ENCODE measurements at regions not wholly inside any gene's neighbourhood (a gene's known extent, or its start where the extent isn't known, plus 50 kb on each side); places are given as distances from the start of the nearest gene placed in this dataset.

DNA sequence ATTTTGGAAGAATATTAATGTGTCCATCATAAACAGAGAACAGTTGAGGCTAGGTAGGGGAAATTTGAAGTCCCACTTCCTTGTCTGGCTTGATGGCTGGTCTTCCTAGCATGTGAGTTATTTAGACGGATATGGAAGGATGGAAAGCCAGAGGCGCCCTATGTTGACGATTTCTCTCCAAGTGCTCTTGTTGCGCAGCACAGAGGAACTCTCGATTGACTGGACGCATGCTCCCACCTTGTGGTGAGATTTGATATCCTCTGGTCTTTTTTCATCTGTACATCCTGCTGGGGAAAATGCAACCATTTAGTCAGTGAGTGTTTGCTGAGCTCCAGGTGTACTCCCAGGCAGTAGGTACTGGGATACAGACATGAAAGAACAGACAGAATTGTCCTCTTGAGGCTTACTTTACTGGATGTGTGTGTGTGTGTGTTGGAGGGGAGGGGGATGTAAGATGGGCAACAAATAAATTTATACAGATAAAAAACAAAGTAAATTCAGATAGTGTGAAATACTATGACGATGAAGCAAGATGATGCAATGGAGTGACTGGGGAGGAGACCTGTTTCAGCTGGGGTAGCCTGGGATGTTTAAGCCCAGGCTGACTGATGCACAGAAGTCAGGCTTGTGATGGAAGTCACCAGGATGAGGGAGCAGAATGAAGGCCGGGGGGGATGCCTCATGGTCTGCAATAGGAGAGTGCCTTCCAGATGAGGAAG lies 137.2 kb downstream of the TRIM43 start:
- no peaks in the 10 kb centered on the region for H3F3A ChIP-seq (ENCODE audit: insufficient read depth, low read depth)
- no peak overlapping the region for H2AFZ ChIP-seq

DNA sequence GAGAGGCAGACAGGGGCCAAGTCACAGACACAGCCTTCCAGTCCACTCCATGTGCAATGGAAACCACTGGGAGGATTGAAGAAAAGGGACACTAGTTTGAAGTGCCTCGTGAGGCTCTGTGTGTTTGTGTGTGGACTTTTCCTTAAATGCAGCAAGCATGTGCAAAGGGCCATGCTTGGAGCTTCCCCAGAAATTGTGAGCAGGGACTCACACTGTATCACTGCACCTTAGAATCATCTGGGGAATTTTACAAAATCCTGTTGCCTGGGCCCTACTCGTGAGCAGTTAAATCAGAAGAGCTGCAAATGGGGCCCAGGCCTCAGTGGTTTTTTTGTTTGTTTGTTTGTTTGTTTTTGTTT lies 137.8 kb downstream of the TRIM43 start:
- no peaks in the 10 kb centered on the region for H3F3A ChIP-seq (ENCODE audit: insufficient read depth, low read depth)
- CTCF ChIA-PET: interaction anchor here (1.2 kb wide), 1 partner anchor 341 kb away, joined by 3 read pairs; no protein-coding TSS in a partner anchor
- no peak for TF ChIP-seq EZH2 (IDR thresholded peaks at IDR 0.05; ENCODE audit: low read depth)
- TF ChIP-seq, protein P1, sequence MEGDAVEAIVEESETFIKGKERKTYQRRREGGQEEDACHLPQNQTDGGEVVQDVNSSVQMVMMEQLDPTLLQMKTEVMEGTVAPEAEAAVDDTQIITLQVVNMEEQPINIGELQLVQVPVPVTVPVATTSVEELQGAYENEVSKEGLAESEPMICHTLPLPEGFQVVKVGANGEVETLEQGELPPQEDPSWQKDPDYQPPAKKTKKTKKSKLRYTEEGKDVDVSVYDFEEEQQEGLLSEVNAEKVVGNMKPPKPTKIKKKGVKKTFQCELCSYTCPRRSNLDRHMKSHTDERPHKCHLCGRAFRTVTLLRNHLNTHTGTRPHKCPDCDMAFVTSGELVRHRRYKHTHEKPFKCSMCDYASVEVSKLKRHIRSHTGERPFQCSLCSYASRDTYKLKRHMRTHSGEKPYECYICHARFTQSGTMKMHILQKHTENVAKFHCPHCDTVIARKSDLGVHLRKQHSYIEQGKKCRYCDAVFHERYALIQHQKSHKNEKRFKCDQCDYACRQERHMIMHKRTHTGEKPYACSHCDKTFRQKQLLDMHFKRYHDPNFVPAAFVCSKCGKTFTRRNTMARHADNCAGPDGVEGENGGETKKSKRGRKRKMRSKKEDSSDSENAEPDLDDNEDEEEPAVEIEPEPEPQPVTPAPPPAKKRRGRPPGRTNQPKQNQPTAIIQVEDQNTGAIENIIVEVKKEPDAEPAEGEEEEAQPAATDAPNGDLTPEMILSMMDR (conservative IDR thresholded peaks at IDR 0.05): no peak
- no peak overlapping the region for H3K27ac ChIP-seq
- no peaks in the 10 kb centered on the region for H3K9me3 ChIP-seq (ENCODE audit: insufficient read depth, low read depth)
- no peaks in the 10 kb centered on the region for H3K4me1 ChIP-seq (replicated peaks; ENCODE audit: insufficient read depth)
- no peak for DNase-seq
- no peak overlapping the region for H3K4me2 ChIP-seq
- no peaks in the 10 kb centered on the region for H3K9me2 ChIP-seq (ENCODE audit: insufficient read depth)
- no peaks in the 10 kb centered on the region for H3K36me3 ChIP-seq (ENCODE audit: low read depth)
- H4K20me1 ChIP-seq (ENCODE audit: insufficient read depth): no peaks in the 10 kb centered on the region
- no peak overlapping the region for H2AFZ ChIP-seq
- POLR2A ChIA-PET (ENCODE audit: unreplicated experiment): no interaction called here
- intact Hi-C loops (cut with micrococcal nuclease; ENCODE audit: unreplicated experiment): loop anchor here (1.0 to 5.0 kb wide), 6 partner anchors 202 to 536 kb away; no protein-coding TSS in a partner anchor
- H3K27me3 ChIP-seq (ENCODE audit: insufficient read depth, low read depth): peaks cover 5% of the 10 kb centered on the region; the same call in 1 of the 2 replicates
- no TSS peak for BruUV-seq (replicated peaks)
- H3K79me2 ChIP-seq (ENCODE audit: low read depth): no peaks in the 10 kb centered on the region
- H3K4me3 ChIP-seq: no peak overlapping the region

More for the DNA sequence above, 137.2 kb downstream of the TRIM43 start:
- TF ChIP-seq, protein P1 (conservative IDR thresholded peaks at IDR 0.05): peak; percentile 90
- no peak for TF ChIP-seq EZH2 (IDR thresholded peaks at IDR 0.05; ENCODE audit: low read depth)
- no peaks in the 10 kb centered on the region for H3K4me1 ChIP-seq (replicated peaks; ENCODE audit: insufficient read depth)
- peak; percentile 74 to 82 for DNase-seq
- no peak overlapping the region for H3K27ac ChIP-seq
- H3K4me2 ChIP-seq: peak overlapping the region; percentile 24; the same call in 1 of the 2 replicates
- H3K9me3 ChIP-seq (ENCODE audit: insufficient read depth, low read depth): no peaks in the 10 kb centered on the region
- intact Hi-C loops (cut with micrococcal nuclease; ENCODE audit: unreplicated experiment): loop anchor here (1.0 to 5.0 kb wide), 6 partner anchors 202 to 536 kb away; no protein-coding TSS in a partner anchor
- POLR2A ChIA-PET (ENCODE audit: unreplicated experiment): no interaction called here
- no peak overlapping the region for H3K4me3 ChIP-seq
- BruUV-seq (replicated peaks): no TSS peak
- CTCF ChIA-PET: interaction anchor here (1.2 kb wide), 1 partner anchor 340 kb away, joined by 3 read pairs; no protein-coding TSS in a partner anchor
- H3K27me3 ChIP-seq (ENCODE audit: insufficient read depth, low read depth): peaks cover 5% of the 10 kb centered on the region; the same call in 1 of the 2 replicates
- no peaks in the 10 kb centered on the region for H3K36me3 ChIP-seq (ENCODE audit: low read depth)
- no peaks in the 10 kb centered on the region for H4K20me1 ChIP-seq (ENCODE audit: insufficient read depth)
- no peaks in the 10 kb centered on the region for H3K79me2 ChIP-seq (ENCODE audit: low read depth)
- H3K9me2 ChIP-seq (ENCODE audit: insufficient read depth): no peaks in the 10 kb centered on the region

DNA sequence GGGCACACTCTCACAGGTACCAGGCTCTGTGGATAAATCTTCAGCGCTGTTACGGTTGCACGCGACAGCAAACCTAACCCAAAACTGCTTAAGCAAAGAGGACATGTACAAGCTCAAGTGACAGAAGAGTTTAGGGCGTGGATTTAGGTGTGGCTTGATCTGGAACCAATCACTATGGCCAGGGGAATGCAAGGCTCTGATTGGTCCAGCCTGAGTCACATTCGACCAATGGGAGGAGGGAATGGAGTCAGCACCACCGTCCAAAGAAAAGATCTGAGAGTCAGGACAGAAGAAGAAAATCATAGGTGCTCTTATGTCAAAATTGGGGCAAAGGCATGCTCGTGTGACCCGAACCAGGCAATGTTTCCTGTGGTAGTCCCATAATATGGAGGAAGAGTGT lies 139.0 kb downstream of the TRIM43 start:
- Histone ChIP-seq H3K27me3 (ENCODE audit: insufficient read depth, low read depth) (peaks cover 9% of the 10 kb centered on the region; the same call in 1 of the 2 replicates), H2AFZ (no peak overlapping the region), H3F3A (ENCODE audit: insufficient read depth, low read depth) (no peaks in the 10 kb centered on the region), H3K4me3 (no peak overlapping the region), H3K4me2 (no peak overlapping the region), H3K4me1 (replicated peaks; ENCODE audit: insufficient read depth) (no peaks in the 10 kb centered on the region), H3K36me3 (ENCODE audit: low read depth) (no peaks in the 10 kb centered on the region), H3K9me2 (ENCODE audit: insufficient read depth) (no peaks in the 10 kb centered on the region), H4K20me1 (ENCODE audit: insufficient read depth) (no peaks in the 10 kb centered on the region), H3K27ac (no peak overlapping the region), H3K9me3 (ENCODE audit: insufficient read depth, low read depth) (no peaks in the 10 kb centered on the region), H3K79me2 (ENCODE audit: low read depth) (no peaks in the 10 kb centered on the region)
- TF ChIP-seq, protein P1 (conservative IDR thresholded peaks at IDR 0.05): no peak
- no peak for TF ChIP-seq EZH2 (IDR thresholded peaks at IDR 0.05; ENCODE audit: low read depth)
- POLR2A ChIA-PET (ENCODE audit: unreplicated experiment): no interaction called here
- DNase-seq: no peak
- no TSS peak for BruUV-seq (replicated peaks)
- intact Hi-C loops (cut with micrococcal nuclease; ENCODE audit: unreplicated experiment): no loop called here
- CTCF ChIA-PET: no interaction called here
